OCI-LY1 (cell line): ENCODE measurements at regions not wholly inside any gene's neighbourhood (a gene's known extent, or its start where the extent isn't known, plus 50 kb on each side); places are given as distances from the start of the nearest gene placed in this dataset.
"Not testable (repeated sequence)": the region's sequence is repeated elsewhere in the genome, so short reads cannot be mapped to it uniquely, and the experiment has no call there.

Experiments used
- H2AFZ ChIP-seq: fragments of 200-600 bp; sonication (generic), shearing (Covaris generic); 2 replicates; pipeline ENCODE4 v1.6.0; 2014; ENCODE audit warnings: antibody characterized with exemption, mild to moderate bottlenecking, low read length
- H3F3A ChIP-seq: fragments of 200-600 bp; sonication (generic), shearing (Covaris generic); 2 replicates; pipeline ENCODE4 v1.6.0; 2014; ENCODE audit warnings: mild to moderate bottlenecking, antibody characterized with exemption, low read length, moderate library complexity; ENCODE audit not compliant: insufficient read depth
- H3K27ac ChIP-seq: fragments of 200-600 bp; sonication (generic); 2 replicates; pipeline ENCODE4 v1.5.1; 2014; ENCODE audit warnings: low read length, mixed run types, mild to moderate bottlenecking, low read depth; ENCODE audit not compliant: poor library complexity, severe bottlenecking
- H3K27me3 ChIP-seq: fragments of 200-600 bp; sonication (generic); 2 replicates; pipeline ENCODE4 v1.6.0; 2014; ENCODE audit warnings: antibody characterized with exemption, mild to moderate bottlenecking, low read length, moderate library complexity; ENCODE audit not compliant: insufficient read depth
- H3K36me3 ChIP-seq: fragments of 200-600 bp; sonication (generic); 2 replicates; pipeline ENCODE4 v1.6.1; 2014; ENCODE audit warnings: mild to moderate bottlenecking, antibody characterized with exemption, low read length, moderate library complexity, mixed read lengths; ENCODE audit not compliant: insufficient read depth
- H3K4me1 ChIP-seq: fragments of 200-600 bp; sonication (generic); 2 replicates; pipeline ENCODE4 v1.5.1; 2014; ENCODE audit warnings: mild to moderate bottlenecking, low read length, moderate library complexity; ENCODE audit not compliant: insufficient read depth, severe bottlenecking
- H3K4me2 ChIP-seq: fragments of 200-600 bp; sonication (generic), shearing (Covaris generic); 2 replicates; pipeline ENCODE4 v1.6.1; 2014; ENCODE audit warnings: low read length
- H3K4me3 ChIP-seq: fragments of 200-600 bp; sonication (generic); 2 replicates; pipeline ENCODE4 v1.5.1; 2014; ENCODE audit warnings: low read length, low read depth, mild to moderate bottlenecking, mixed read lengths; ENCODE audit not compliant: poor library complexity, severe bottlenecking
- H3K79me2 ChIP-seq: fragments of 200-600 bp; shearing (Covaris generic); 2 replicates; pipeline ENCODE4 v1.6.1; 2016; ENCODE audit warnings: mixed run types, low read length, mixed read lengths; ENCODE audit not compliant: insufficient read depth
- H3K9ac ChIP-seq: fragments of 200-600 bp; sonication (generic), shearing (Covaris generic); 2 replicates; pipeline ENCODE4 v1.6.1; 2014; ENCODE audit warnings: mild to moderate bottlenecking, low read length, mixed read lengths
- H3K9me2 ChIP-seq: fragments of 200-600 bp; sonication (generic), shearing (Covaris generic); 2 replicates; pipeline ENCODE4 v1.6.1; 2014; ENCODE audit warnings: low read depth, mild to moderate bottlenecking, low read length, mixed read lengths
- H3K9me3 ChIP-seq: fragments of 200-600 bp; shearing (Covaris generic); 2 replicates; pipeline ENCODE4 v1.6.1; 2014; ENCODE audit warnings: low read length, mixed read lengths
- H4K20me1 ChIP-seq: fragments of 200-600 bp; sonication (generic), shearing (Covaris generic); 2 replicates; pipeline ENCODE4 v1.6.0; 2016; ENCODE audit warnings: mild to moderate bottlenecking, low read length; ENCODE audit not compliant: insufficient read depth
- EZH2 ChIP-seq: fragments of 200-600 bp; sonication (generic), shearing (Covaris generic); IDR thresholded peaks from 2 replicates; pipeline ENCODE4 v1.8.0; 2017; ENCODE audit warnings: borderline replicate concordance, mixed run types, mild to moderate bottlenecking, antibody characterized with exemption, low read length, moderate library complexity, mixed read lengths
- TF ChIP-seq, protein P1 (sequence below): fragments of 200-600 bp; sonication (generic), shearing (Covaris generic); IDR thresholded peaks from 2 replicates; pipeline ENCODE4 v1.5.1; 2017; ENCODE audit warnings: mild to moderate bottlenecking, antibody characterized with exemption, low read length, moderate library complexity, mixed read lengths

DNA sequence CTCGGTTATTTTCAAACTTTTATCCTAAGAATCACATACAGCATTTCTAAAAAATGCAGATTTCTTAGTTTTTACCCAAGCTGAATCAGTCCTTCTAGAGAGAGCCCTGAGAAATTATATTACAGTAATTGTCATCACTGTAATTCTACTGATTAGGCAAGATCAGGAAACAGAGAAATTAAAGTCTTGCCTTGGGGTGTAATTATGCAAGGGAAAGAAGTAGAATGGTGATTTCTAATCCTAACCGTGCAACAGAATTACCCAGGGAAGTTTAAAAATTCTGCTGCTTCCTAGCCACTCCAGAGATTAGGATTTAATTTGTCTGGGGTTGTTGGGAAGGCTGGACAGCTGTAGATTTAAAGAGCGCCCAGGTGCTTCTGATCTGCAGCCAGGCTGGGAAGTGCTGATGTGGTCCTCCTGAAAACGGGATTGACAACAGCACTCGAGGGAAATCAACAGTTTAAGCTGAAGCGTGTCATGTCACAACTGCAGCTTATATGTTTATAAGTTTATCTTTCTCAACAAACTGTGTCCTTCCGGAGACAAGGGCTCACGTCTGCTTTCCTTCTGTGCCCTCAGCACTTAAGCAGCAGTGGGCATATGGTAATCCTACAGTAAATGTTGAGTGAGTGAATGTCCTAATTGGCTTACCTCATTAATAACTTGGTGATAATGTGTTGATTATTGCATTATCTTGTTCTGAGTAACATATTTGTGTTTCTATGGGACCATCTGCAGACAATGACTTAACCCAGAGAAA lies 671.9 kb upstream of the SOX11 start:
- H3K9me3 ChIP-seq: peaks cover 4% of the 10 kb centered on the region; the same call in 1 of the 2 replicates

DNA sequence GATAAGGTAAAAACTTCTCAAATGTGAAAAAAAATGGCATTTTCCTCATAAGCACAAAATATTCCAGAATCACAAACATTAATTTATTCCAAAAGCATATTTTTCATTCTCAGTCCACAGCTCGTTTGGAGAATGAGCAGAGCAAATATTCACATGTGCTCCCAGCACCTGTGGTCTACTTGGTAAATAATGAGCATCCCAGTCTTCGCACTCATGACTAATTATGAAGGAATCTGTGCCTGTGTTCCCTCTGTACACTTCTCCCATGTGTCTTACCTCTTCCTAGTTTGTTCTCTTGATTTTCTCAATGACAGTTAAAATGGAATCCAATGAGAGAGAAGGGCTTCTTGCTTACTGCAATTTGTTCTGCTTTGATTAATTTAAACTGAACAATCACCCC lies 671.0 kb upstream of the SOX11 start:
- H3K27me3 ChIP-seq: no peaks in the 10 kb centered on the region
- H3K9ac ChIP-seq: no peak overlapping the region
- H3K36me3 ChIP-seq: no peaks in the 10 kb centered on the region
- no peaks in the 10 kb centered on the region for H3K4me1 ChIP-seq
- no peaks in the 10 kb centered on the region for H3K9me2 ChIP-seq
- no peaks in the 10 kb centered on the region for H4K20me1 ChIP-seq
- H3K9me3 ChIP-seq: peaks cover 4% of the 10 kb centered on the region; the same call in 1 of the 2 replicates
- H3K4me2 ChIP-seq: no peak overlapping the region
- TF ChIP-seq, protein P1, sequence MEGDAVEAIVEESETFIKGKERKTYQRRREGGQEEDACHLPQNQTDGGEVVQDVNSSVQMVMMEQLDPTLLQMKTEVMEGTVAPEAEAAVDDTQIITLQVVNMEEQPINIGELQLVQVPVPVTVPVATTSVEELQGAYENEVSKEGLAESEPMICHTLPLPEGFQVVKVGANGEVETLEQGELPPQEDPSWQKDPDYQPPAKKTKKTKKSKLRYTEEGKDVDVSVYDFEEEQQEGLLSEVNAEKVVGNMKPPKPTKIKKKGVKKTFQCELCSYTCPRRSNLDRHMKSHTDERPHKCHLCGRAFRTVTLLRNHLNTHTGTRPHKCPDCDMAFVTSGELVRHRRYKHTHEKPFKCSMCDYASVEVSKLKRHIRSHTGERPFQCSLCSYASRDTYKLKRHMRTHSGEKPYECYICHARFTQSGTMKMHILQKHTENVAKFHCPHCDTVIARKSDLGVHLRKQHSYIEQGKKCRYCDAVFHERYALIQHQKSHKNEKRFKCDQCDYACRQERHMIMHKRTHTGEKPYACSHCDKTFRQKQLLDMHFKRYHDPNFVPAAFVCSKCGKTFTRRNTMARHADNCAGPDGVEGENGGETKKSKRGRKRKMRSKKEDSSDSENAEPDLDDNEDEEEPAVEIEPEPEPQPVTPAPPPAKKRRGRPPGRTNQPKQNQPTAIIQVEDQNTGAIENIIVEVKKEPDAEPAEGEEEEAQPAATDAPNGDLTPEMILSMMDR: no peak
- TF ChIP-seq EZH2: no peak
- H3K27ac ChIP-seq: no peak overlapping the region
- no peak overlapping the region for H2AFZ ChIP-seq
- H3K4me3 ChIP-seq: no peak overlapping the region
- H3K79me2 ChIP-seq: no peaks in the 10 kb centered on the region
- H3F3A ChIP-seq: peaks cover 10% of the 10 kb centered on the region

More for the DNA sequence above, 671.9 kb upstream of the SOX11 start:
- no peaks in the 10 kb centered on the region for H3K9me2 ChIP-seq
- H3K9ac ChIP-seq: no peak overlapping the region
- peaks cover 10% of the 10 kb centered on the region for H3F3A ChIP-seq
- no peaks in the 10 kb centered on the region for H3K4me1 ChIP-seq
- no peak overlapping the region for H3K4me3 ChIP-seq
- H3K4me2 ChIP-seq: no peak overlapping the region
- no peaks in the 10 kb centered on the region for H3K27me3 ChIP-seq
- no peak overlapping the region for H2AFZ ChIP-seq
- no peak overlapping the region for H3K27ac ChIP-seq
- H4K20me1 ChIP-seq: no peaks in the 10 kb centered on the region
- TF ChIP-seq, protein P1: no peak
- TF ChIP-seq EZH2: no peak
- H3K79me2 ChIP-seq: no peaks in the 10 kb centered on the region
- no peaks in the 10 kb centered on the region for H3K36me3 ChIP-seq

DNA sequence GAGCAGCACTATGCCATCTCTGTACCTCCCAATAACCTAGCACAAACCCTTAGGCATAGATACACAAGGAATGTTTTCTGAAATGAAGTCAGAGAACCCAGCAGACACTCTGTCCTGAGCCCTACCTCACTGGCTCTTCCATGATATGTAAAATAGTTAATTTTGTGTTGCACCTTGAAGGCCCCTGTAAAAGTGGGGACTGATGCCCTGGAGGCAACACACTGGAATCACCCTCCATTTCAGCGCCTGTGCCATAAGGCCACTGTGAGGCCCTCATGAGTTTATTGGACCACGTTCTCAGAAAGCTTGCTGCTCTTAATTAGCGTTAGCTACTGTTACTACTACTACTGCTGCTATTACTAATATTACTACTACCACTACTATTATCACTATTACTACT lies 670.1 kb upstream of the SOX11 start:
- TF ChIP-seq, protein P1: no peak
- TF ChIP-seq EZH2: no peak
- Histone ChIP-seq H3K9me2 (no peaks in the 10 kb centered on the region), H2AFZ (no peak overlapping the region), H3K9me3 (peaks cover 4% of the 10 kb centered on the region; the same call in 1 of the 2 replicates), H3K4me1 (no peaks in the 10 kb centered on the region), H3K27me3 (no peaks in the 10 kb centered on the region), H3K4me2 (no peak overlapping the region), H3K27ac (no peak overlapping the region), H3K36me3 (no peaks in the 10 kb centered on the region), H3K79me2 (no peaks in the 10 kb centered on the region), H3K9ac (no peak overlapping the region), H3F3A (peaks cover 10% of the 10 kb centered on the region), H4K20me1 (no peaks in the 10 kb centered on the region), H3K4me3 (no peak overlapping the region)

DNA sequence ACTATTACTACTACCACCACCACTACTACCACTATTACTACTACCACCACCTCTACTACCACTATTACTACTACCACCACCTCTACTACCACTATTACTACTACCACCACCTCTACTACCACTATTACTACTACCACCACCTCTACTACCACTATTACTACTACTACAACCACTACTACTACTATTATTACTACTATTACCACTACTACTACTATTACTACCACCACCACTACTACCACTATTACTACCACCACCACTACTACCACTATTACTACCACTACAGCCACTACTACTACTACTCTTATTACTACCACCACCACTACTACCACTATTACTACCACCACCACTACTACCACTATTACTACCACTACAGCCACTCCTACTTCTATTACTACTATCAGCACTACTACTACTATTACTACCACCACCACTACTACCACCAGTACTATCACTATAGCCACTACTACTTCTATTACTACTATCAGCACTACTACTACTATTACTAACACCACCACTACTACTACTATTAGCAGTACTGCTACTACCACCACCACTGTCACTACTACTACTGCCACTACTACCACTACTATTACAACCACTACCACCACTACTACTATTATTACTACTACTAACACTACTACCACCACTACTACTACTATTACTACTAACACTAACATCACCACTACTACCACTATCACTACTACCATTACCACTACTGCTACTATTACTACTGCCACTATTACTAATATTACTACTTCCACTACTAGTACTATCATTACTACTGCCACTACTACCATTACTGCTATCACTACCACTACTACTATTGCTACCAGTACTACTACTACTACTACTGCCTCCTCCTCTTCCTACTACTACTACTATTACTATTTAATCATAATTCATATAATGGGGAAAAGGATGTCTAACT lies 669.2 kb upstream of the SOX11 start:
- not testable (repeated sequence) for H3K4me2 ChIP-seq, H2AFZ ChIP-seq, H3K27me3 ChIP-seq, H3K4me1 ChIP-seq, H3K27ac ChIP-seq, H4K20me1 ChIP-seq, H3K79me2 ChIP-seq, H3K9me3 ChIP-seq, H3K4me3 ChIP-seq, H3F3A ChIP-seq, H3K9ac ChIP-seq, H3K9me2 ChIP-seq, H3K36me3 ChIP-seq
